ENCODE measurements at regions not wholly inside any gene's neighbourhood (a gene's known extent, or its start where the extent isn't known, plus 50 kb on each side); places are given as distances from the start of the nearest gene placed in this dataset.

- TF ChIP-seq CTCF (IDR thresholded peaks at IDR 0.05): no peak
- no peak for TF ChIP-seq POLR2A (IDR thresholded peaks at IDR 0.05)
- no peak for TF ChIP-seq POLR2AphosphoS5 (IDR thresholded peaks at IDR 0.05)
Measured at GRCh38 chr7:130988443-130988842, 254.4 kb upstream of the KLF14 start.

All from upper lobe of left lung (tissue), 4 donors.